CD14-positive monocyte (primary cell): ENCODE measurements at regions not wholly inside any gene's neighbourhood (a gene's known extent, or its start where the extent isn't known, plus 50 kb on each side); places are given as distances from the start of the nearest gene placed in this dataset.

Source experiments
- DNase-seq, 3 donors: peaks; one replicate each; pipeline ENCODE4 v3.0.0-alpha.2; 2011 to 2022
- H2AFZ ChIP-seq: 2 replicates; pipeline ENCODE4 v1.6.0; 2012; ENCODE audit warnings: mild to moderate bottlenecking, low read depth, low read length, inconsistent platforms; ENCODE audit not compliant: insufficient read depth, poor library complexity, severe bottlenecking
- H3K27ac ChIP-seq, 2 donors: 1 replicate in 1 of 2; 2 replicates in 1 of 2; pipeline ENCODE4 v1.5.1; 2012 to 2013; ENCODE audit warnings: low read length in 2 of 2, control low read depth in 1 of 2, inconsistent platforms in 1 of 2, low read depth in 1 of 2, mild to moderate bottlenecking in 1 of 2
- H3K27me3 ChIP-seq, 2 donors: one replicate each; pipeline versions ENCODE4 v1.6.0 to v1.6.1; 2011 to 2013; ENCODE audit warnings: low read length in 2 of 2; ENCODE audit not compliant: control insufficient read depth in 2 of 2, insufficient read depth in 2 of 2
- H3K36me3 ChIP-seq, 2 donors: replicated peaks in 1 of 2; 1 replicate in 1 of 2; 2 replicates in 1 of 2; pipeline versions ENCODE4 v1.5.1 to v1.6.1; 2012 to 2013; ENCODE audit warnings: low read length in 2 of 2, control low read depth in 1 of 2, inconsistent platforms in 1 of 2, mild to moderate bottlenecking in 1 of 2; ENCODE audit not compliant: insufficient read depth in 2 of 2, control insufficient read depth in 1 of 2
- H3K4me1 ChIP-seq, 2 donors: 1 replicate in 1 of 2; 2 replicates in 1 of 2; pipeline versions ENCODE4 v1.5.1 to v1.6.1; 2012 to 2013; ENCODE audit warnings: low read length in 2 of 2, control low read depth in 1 of 2, inconsistent platforms in 1 of 2, mild to moderate bottlenecking in 1 of 2, moderate library complexity in 1 of 2; ENCODE audit not compliant: insufficient read depth in 2 of 2, control insufficient read depth in 1 of 2
- H3K4me2 ChIP-seq: replicated peaks from 2 replicates; pipeline ENCODE3; 2012; ENCODE audit warnings: low read length, moderate library complexity, mild to moderate bottlenecking; ENCODE audit not compliant: poor library complexity, severe bottlenecking; ENCODE audit errors: extremely low read depth
- H3K4me3 ChIP-seq, 3 experiments: fragments of 200-600 bp in 1 of 3; sonication (generic) in 1 of 3; replicated peaks in 1 of 3; 1 replicate in 2 of 3; 2 replicates in 1 of 3; pipeline ENCODE4 v1.5.1; 2011 to 2013; ENCODE audit warnings: low read length in 3 of 3, mild to moderate bottlenecking in 3 of 3, control low read depth in 2 of 3, low read depth in 2 of 3, inconsistent platforms in 1 of 3, moderate library complexity in 1 of 3
- H3K79me2 ChIP-seq: 2 replicates; pipeline ENCODE4 v1.6.0; 2012; ENCODE audit warnings: mild to moderate bottlenecking, control low read depth, inconsistent platforms, low read length, moderate library complexity; ENCODE audit not compliant: insufficient read depth
- H3K9ac ChIP-seq: 2 replicates; pipeline ENCODE4 v1.6.0; 2017; ENCODE audit warnings: low read length, mild to moderate bottlenecking; ENCODE audit not compliant: insufficient read depth, poor library complexity, severe bottlenecking
- H3K9me3 ChIP-seq, 2 donors: replicated peaks in 1 of 2; 1 replicate in 1 of 2; 2 replicates in 1 of 2; pipeline versions ENCODE4 v1.5.1 to v1.6.1; 2012 to 2013; ENCODE audit warnings: low read length in 2 of 2, control low read depth in 1 of 2; ENCODE audit not compliant: control insufficient read depth in 1 of 2, insufficient read depth in 1 of 2
- H4K20me1 ChIP-seq: 2 replicates; pipeline ENCODE4 v1.6.0; 2012; ENCODE audit warnings: mild to moderate bottlenecking, low read length, control low read depth, moderate library complexity; ENCODE audit not compliant: insufficient read depth
- H3K27ac Mint-ChIP-seq, 7 donors: one replicate each; pipeline ENCODE4 v1.8.0; 2020; ENCODE audit warnings: mild to moderate bottlenecking in 7 of 7, mixed read lengths in 7 of 7, moderate library complexity in 6 of 7, inconsistent platforms in 2 of 7
- H3K27me3 Mint-ChIP-seq, 3 donors: one replicate each; pipeline ENCODE4 v1.8.0; 2021 to 2022; ENCODE audit warnings: low read depth in 3 of 3, mild to moderate bottlenecking in 3 of 3, mixed read lengths in 3 of 3, moderate library complexity in 3 of 3, inconsistent platforms in 1 of 3
- H3K36me3 Mint-ChIP-seq, 2 donors: one replicate each; pipeline ENCODE4 v1.8.0; 2020; ENCODE audit warnings: mixed read lengths in 2 of 2, inconsistent platforms in 1 of 2, mild to moderate bottlenecking in 1 of 2
- H3K4me1 Mint-ChIP-seq: one replicate; pipeline ENCODE4 v1.8.0; 2020; ENCODE audit warnings: mild to moderate bottlenecking, mixed read lengths
- H3K4me3 Mint-ChIP-seq, 2 donors: one replicate each; pipeline ENCODE4 v1.8.0; 2020; ENCODE audit warnings: mild to moderate bottlenecking in 2 of 2, mixed read lengths in 2 of 2, moderate library complexity in 1 of 2
- H3K9me3 Mint-ChIP-seq, 7 donors: one replicate each; pipeline ENCODE4 v1.8.0; 2020 to 2022; ENCODE audit warnings: mixed read lengths in 7 of 7, mild to moderate bottlenecking in 6 of 7, moderate library complexity in 6 of 7, inconsistent platforms in 2 of 7
- WGBS: methylation state at CpG from one replicate; pipeline ENCODE4 v1.1.5; 2013; ENCODE audit warnings: missing lambda C conversion rate; ENCODE audit not compliant: insufficient coverage; 5-methylcytosine and 5-hydroxymethylcytosine counted together
- intact Hi-C, 2 donors: fragments of 100-400 bp; cut with micrococcal nuclease; formaldehyde crosslinking; loops; one replicate each; pipeline versions ENCODE4 v1.15.0 to v1.15.1; 2023
- TF ChIP-seq, protein P1 (sequence below): fragments of 200-600 bp; IDR thresholded peaks from one replicate; pipeline ENCODE4 v1.8.0; 2022; ENCODE audit warnings: antibody characterized with exemption, mild to moderate bottlenecking

DNA sequence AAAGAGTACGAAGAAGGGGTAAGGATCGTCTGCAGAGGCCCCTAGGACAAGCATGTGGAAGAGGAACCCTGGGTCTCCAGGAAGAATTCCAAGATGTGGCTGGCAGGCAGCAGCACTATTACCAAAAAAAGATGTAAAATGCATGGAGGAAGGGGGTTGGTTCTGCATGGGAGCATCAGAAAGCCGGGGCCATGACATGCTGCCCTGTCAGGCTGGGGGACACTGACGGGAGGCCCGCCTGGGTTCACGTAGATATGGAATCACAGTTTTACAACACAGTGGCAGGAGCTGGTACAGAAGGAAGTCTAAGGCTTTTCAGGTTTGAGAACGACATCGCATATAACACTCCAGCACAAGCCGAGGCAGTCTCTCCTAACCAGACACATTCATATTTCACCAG is 150.0 kb upstream of the GSC start:
- H3K36me3 ChIP-seq = no peaks in the 10 kb centered on the region
- no peak overlapping the region for H3K4me2 ChIP-seq
- 96% methylated on average over 4 of the region's 9 CpGs for WGBS
- H2AFZ ChIP-seq = no peak overlapping the region
- no peak overlapping the region for H3K9ac ChIP-seq
- Mint-ChIP-seq H3K4me1 (no peaks in the 10 kb centered on the region), H3K27ac (no peak overlapping the region), H3K4me3 (no peak overlapping the region), H3K36me3 (no peaks in the 10 kb centered on the region), H3K27me3 (peaks cover 0 to 7% (median 4%) of the 10 kb centered on the region in 3 donors), H3K9me3 (peaks cover 0 to 7% (median 4%) of the 10 kb centered on the region in 7 donors)
- intact Hi-C loops = no loop called here
- TF ChIP-seq, protein P1, sequence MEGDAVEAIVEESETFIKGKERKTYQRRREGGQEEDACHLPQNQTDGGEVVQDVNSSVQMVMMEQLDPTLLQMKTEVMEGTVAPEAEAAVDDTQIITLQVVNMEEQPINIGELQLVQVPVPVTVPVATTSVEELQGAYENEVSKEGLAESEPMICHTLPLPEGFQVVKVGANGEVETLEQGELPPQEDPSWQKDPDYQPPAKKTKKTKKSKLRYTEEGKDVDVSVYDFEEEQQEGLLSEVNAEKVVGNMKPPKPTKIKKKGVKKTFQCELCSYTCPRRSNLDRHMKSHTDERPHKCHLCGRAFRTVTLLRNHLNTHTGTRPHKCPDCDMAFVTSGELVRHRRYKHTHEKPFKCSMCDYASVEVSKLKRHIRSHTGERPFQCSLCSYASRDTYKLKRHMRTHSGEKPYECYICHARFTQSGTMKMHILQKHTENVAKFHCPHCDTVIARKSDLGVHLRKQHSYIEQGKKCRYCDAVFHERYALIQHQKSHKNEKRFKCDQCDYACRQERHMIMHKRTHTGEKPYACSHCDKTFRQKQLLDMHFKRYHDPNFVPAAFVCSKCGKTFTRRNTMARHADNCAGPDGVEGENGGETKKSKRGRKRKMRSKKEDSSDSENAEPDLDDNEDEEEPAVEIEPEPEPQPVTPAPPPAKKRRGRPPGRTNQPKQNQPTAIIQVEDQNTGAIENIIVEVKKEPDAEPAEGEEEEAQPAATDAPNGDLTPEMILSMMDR = no peak
- no peak overlapping the region for H3K4me3 ChIP-seq
- H3K4me1 ChIP-seq = no peaks in the 10 kb centered on the region
- no peaks in the 10 kb centered on the region for H4K20me1 ChIP-seq
- no peaks in the 10 kb centered on the region for H3K79me2 ChIP-seq
- no peaks in the 10 kb centered on the region for H3K9me3 ChIP-seq
- H3K27me3 ChIP-seq = no peaks in the 10 kb centered on the region
- no peak overlapping the region for H3K27ac ChIP-seq
- no peak for DNase-seq

DNA sequence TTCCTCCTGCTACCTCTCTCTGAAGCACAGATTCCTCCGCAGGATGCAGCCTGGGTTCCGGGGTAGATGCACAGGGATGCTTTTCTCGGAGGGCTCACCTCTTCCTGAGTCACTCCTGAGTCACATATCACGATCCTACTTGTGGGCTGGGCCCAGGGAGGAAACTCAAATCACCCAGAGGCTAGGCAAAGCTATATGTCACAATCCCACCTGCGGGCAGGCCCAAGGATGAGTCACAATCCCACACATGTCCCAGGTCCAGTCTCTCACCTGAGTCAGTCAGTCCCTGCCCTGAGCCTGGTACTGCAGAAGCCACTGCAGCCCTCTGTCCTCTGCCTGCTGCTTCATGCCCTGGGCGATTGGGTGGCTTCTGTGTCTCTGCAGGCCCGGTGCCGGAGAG is 149.0 kb upstream of the GSC start:
- Mint-ChIP-seq H3K9me3 (peaks cover 0 to 10% (median 3%) of the 10 kb centered on the region in 7 donors), H3K4me3 (no peak overlapping the region), H3K27me3 (peaks cover 1 to 7% (median 3%) of the 10 kb centered on the region in 3 donors), H3K4me1 (no peaks in the 10 kb centered on the region), H3K36me3 (no peaks in the 10 kb centered on the region), H3K27ac (no peak overlapping the region)
- no peaks in the 10 kb centered on the region for H3K36me3 ChIP-seq
- TF ChIP-seq, protein P1 = no peak
- no peaks in the 10 kb centered on the region for H4K20me1 ChIP-seq
- 88% methylated on average over 7 of the region's 8 CpGs for WGBS
- no peak for DNase-seq
- H2AFZ ChIP-seq = no peak overlapping the region
- no peaks in the 10 kb centered on the region for H3K4me1 ChIP-seq
- H3K4me2 ChIP-seq = no peak overlapping the region
- H3K27ac ChIP-seq = no peak overlapping the region
- no peak overlapping the region for H3K9ac ChIP-seq
- H3K79me2 ChIP-seq = no peaks in the 10 kb centered on the region
- H3K4me3 ChIP-seq = no peak overlapping the region
- H3K9me3 ChIP-seq = peaks cover 0 to 4% of the 10 kb centered on the region in 2 donors
- H3K27me3 ChIP-seq = no peaks in the 10 kb centered on the region
- intact Hi-C loops = no loop called here
